HepG2 (cell line): ENCODE measurements at regions not wholly inside any gene's neighbourhood (a gene's known extent, or its start where the extent isn't known, plus 50 kb on each side); places are given as distances from the start of the nearest gene placed in this dataset.

ENCODE experiments used
- ARHGAP35 ChIP-seq: sonication (generic); formaldehyde crosslinking; IDR thresholded peaks from 2 replicates; pipeline ENCODE4 v1.9.0; 2022; ENCODE audit warnings: mild to moderate bottlenecking, inconsistent platforms, moderate library complexity, missing genetic modification reagents, borderline replicate concordance
- GABPB1 ChIP-seq: IDR thresholded peaks from 2 replicates; pipeline ENCODE4 v1.6.1; 2016; ENCODE audit warnings: mild to moderate bottlenecking, missing genetic modification reagents, moderate library complexity, missing compliant biosample characterization
- GATAD2A ChIP-seq: IDR thresholded peaks from 2 replicates; pipeline ENCODE4 v1.6.1; 2016
- GTF2F1 ChIP-seq: fragments of 150-350 bp; IDR thresholded peaks from 2 replicates; pipeline ENCODE4 v1.6.1; 2014; ENCODE audit warnings: low read length
- MAF1 ChIP-seq: sonication (generic); formaldehyde crosslinking; IDR thresholded peaks from 2 replicates; pipeline ENCODE4 v1.5.0; 2020; ENCODE audit warnings: missing genetic modification reagents, borderline replicate concordance
- NR2F2 ChIP-seq: IDR thresholded peaks from 2 replicates; pipeline ENCODE4 v1.6.1; 2012; ENCODE audit warnings: low read depth, inconsistent platforms, borderline replicate concordance
- PREB ChIP-seq: sonication (generic); formaldehyde crosslinking; IDR thresholded peaks from 2 replicates; pipeline ENCODE4 v1.4.0; 2020; ENCODE audit warnings: missing genetic modification reagents
- SMAD1 ChIP-seq: sonication (generic); formaldehyde crosslinking; IDR thresholded peaks from 2 replicates; pipeline ENCODE4 v1.4.0; 2020; ENCODE audit warnings: missing genetic modification reagents, low read depth, mild to moderate bottlenecking, borderline replicate concordance
- SPEN ChIP-seq: sonication (generic); formaldehyde crosslinking; IDR thresholded peaks from 2 replicates; pipeline ENCODE4 v1.5.1; 2020; ENCODE audit warnings: low read depth, mild to moderate bottlenecking, missing genetic modification reagents
- THYN1 ChIP-seq: sonication (generic); formaldehyde crosslinking; IDR thresholded peaks from 2 replicates; pipeline ENCODE4 v1.8.1; 2023; ENCODE audit warnings: low read depth, mild to moderate bottlenecking, moderate library complexity, missing genetic modification reagents, borderline replicate concordance
- ZFP37 ChIP-seq: sonication (generic); formaldehyde crosslinking; IDR thresholded peaks from 2 replicates; pipeline ENCODE4 v1.4.0; 2020; ENCODE audit warnings: missing genetic modification reagents, borderline replicate concordance
- ZNF234 ChIP-seq: sonication (generic); formaldehyde crosslinking; conservative IDR thresholded peaks from 2 replicates; pipeline ENCODE4 v1.5.1; 2020; ENCODE audit warnings: mild to moderate bottlenecking, missing genetic modification reagents
- ZNF687 ChIP-seq: sonication (generic); formaldehyde crosslinking; IDR thresholded peaks from 2 replicates; pipeline ENCODE4 v1.5.1; 2020; ENCODE audit warnings: mild to moderate bottlenecking, missing genetic modification reagents, moderate library complexity
- TF ChIP-seq, protein P1 (sequence below): sonication (generic); formaldehyde crosslinking; IDR thresholded peaks from 2 replicates; pipeline ENCODE4 v1.9.0; 2021; ENCODE audit warnings: missing genetic modification reagents, borderline replicate concordance
- TF ChIP-seq, protein P2 (sequence below): sonication (generic); formaldehyde crosslinking; conservative IDR thresholded peaks from 2 replicates; pipeline ENCODE4 v1.8.1; 2023; ENCODE audit warnings: missing genetic modification reagents
- TF ChIP-seq, protein P3 (sequence below): sonication (generic); formaldehyde crosslinking; conservative IDR thresholded peaks from 2 replicates; pipeline ENCODE4 v1.4.0; 2020; ENCODE audit warnings: missing genetic modification reagents
- TF ChIP-seq, protein P4 (sequence below): sonication (generic); formaldehyde crosslinking; conservative IDR thresholded peaks from 2 replicates; pipeline ENCODE4 v1.8.0; 2022; ENCODE audit warnings: mild to moderate bottlenecking, moderate library complexity, missing genetic modification reagents

GRCh38 chr6:137357263-137357947, 136.8 kb downstream of the OLIG3 start (continued):
- TF ChIP-seq, protein P1, sequence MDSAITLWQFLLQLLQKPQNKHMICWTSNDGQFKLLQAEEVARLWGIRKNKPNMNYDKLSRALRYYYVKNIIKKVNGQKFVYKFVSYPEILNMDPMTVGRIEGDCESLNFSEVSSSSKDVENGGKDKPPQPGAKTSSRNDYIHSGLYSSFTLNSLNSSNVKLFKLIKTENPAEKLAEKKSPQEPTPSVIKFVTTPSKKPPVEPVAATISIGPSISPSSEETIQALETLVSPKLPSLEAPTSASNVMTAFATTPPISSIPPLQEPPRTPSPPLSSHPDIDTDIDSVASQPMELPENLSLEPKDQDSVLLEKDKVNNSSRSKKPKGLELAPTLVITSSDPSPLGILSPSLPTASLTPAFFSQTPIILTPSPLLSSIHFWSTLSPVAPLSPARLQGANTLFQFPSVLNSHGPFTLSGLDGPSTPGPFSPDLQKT (CRISPR knock-in tag), result no peak
- TF ChIP-seq ZNF234 (CRISPR knock-in tag) (no peak), SMAD1 (CRISPR knock-in tag) (no peak), PREB (no peak), ZFP37 (CRISPR knock-in tag) (0 out of 2 replicates have a peak, but pooled peaks have one; percentile 33), ARHGAP35 (CRISPR knock-in tag) (no peak), SPEN (CRISPR knock-in tag) (peak; percentile 73; the same call in 1 of the 2 replicates), GTF2F1 (no peak; the same call in 1 of the 2 replicates), GATAD2A (peak; percentile 97), NR2F2 (peak; percentile 61; the same call in 1 of the 2 replicates), THYN1 (CRISPR knock-in tag) (no peak), GABPB1 (CRISPR knock-in tag) (peak; percentile 63), ZNF687 (CRISPR knock-in tag) (peak; percentile 76), MAF1 (CRISPR knock-in tag) (no peak)
- TF ChIP-seq, protein P2, sequence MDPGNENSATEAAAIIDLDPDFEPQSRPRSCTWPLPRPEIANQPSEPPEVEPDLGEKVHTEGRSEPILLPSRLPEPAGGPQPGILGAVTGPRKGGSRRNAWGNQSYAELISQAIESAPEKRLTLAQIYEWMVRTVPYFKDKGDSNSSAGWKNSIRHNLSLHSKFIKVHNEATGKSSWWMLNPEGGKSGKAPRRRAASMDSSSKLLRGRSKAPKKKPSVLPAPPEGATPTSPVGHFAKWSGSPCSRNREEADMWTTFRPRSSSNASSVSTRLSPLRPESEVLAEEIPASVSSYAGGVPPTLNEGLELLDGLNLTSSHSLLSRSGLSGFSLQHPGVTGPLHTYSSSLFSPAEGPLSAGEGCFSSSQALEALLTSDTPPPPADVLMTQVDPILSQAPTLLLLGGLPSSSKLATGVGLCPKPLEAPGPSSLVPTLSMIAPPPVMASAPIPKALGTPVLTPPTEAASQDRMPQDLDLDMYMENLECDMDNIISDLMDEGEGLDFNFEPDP, result 0 out of 2 replicates have a peak, but pooled peaks have one; percentile 70
- TF ChIP-seq, protein P3, sequence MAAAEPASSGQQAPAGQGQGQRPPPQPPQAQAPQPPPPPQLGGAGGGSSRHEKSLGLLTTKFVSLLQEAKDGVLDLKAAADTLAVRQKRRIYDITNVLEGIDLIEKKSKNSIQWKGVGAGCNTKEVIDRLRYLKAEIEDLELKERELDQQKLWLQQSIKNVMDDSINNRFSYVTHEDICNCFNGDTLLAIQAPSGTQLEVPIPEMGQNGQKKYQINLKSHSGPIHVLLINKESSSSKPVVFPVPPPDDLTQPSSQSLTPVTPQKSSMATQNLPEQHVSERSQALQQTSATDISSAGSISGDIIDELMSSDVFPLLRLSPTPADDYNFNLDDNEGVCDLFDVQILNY, result no peak
- TF ChIP-seq, protein P4, sequence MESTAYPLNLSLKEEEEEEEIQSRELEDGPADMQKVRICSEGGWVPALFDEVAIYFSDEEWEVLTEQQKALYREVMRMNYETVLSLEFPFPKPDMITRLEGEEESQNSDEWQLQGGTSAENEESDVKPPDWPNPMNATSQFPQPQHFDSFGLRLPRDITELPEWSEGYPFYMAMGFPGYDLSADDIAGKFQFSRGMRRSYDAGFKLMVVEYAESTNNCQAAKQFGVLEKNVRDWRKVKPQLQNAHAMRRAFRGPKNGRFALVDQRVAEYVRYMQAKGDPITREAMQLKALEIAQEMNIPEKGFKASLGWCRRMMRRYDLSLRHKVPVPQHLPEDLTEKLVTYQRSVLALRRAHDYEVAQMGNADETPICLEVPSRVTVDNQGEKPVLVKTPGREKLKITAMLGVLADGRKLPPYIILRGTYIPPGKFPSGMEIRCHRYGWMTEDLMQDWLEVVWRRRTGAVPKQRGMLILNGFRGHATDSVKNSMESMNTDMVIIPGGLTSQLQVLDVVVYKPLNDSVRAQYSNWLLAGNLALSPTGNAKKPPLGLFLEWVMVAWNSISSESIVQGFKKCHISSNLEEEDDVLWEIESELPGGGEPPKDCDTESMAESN, result peak; percentile 77
